GM23338 (cell line): ENCODE measurements at regions not wholly inside any gene's neighbourhood (a gene's known extent, or its start where the extent isn't known, plus 50 kb on each side); places are given as distances from the start of the nearest gene placed in this dataset.

Experiments
- ATAC-seq: fragments of 200-7000 bp; cut with Tn5 transposase; 3 replicates; pipeline ENCODE4 v1.9.1; 2020
- DNase-seq: peaks from one replicate; pipeline ENCODE4 v3.0.0-alpha.2; 2015; ENCODE audit warnings: low spot score
- H2AFZ ChIP-seq: fragments of 200-600 bp; sonication (generic); 2 replicates; pipeline ENCODE4 v1.8.0; 2016; ENCODE audit warnings: antibody characterized with exemption, mild to moderate bottlenecking, moderate library complexity
- H3F3A ChIP-seq: fragments of 200-600 bp; sonication (generic); replicated peaks from 2 replicates; pipeline ENCODE4 v1.8.0; 2017; ENCODE audit warnings: antibody characterized with exemption, mixed run types, low read depth
- H3K27ac ChIP-seq: fragments of 200-600 bp; sonication (generic); 2 replicates; pipeline ENCODE4 v1.6.1; 2016; ENCODE audit warnings: low read depth
- H3K27me3 ChIP-seq: fragments of 200-600 bp; sonication (generic); 2 replicates; pipeline ENCODE4 v1.8.0; 2016; ENCODE audit warnings: mild to moderate bottlenecking, mixed run types, moderate library complexity; ENCODE audit not compliant: insufficient read depth
- H3K36me3 ChIP-seq: fragments of 200-600 bp; sonication (generic); 2 replicates; pipeline ENCODE4 v1.8.0; 2016; ENCODE audit warnings: mild to moderate bottlenecking; ENCODE audit not compliant: insufficient read depth
- H3K4me1 ChIP-seq: fragments of 200-600 bp; sonication (generic); 2 replicates; pipeline ENCODE4 v1.8.0; 2016; ENCODE audit warnings: mild to moderate bottlenecking, moderate library complexity; ENCODE audit not compliant: insufficient read depth
- H3K4me2 ChIP-seq: fragments of 200-600 bp; sonication (generic); 2 replicates; pipeline ENCODE4 v1.7.1; 2017; ENCODE audit warnings: mixed run types
- H3K4me3 ChIP-seq: fragments of 200-600 bp; sonication (generic); 2 replicates; pipeline ENCODE4 v1.6.1; 2016; ENCODE audit warnings: mixed run types
- H3K79me2 ChIP-seq: fragments of 200-600 bp; sonication (generic); replicated peaks from 2 replicates; pipeline ENCODE4 v1.8.0; 2017; ENCODE audit warnings: mild to moderate bottlenecking; ENCODE audit not compliant: insufficient read depth
- H3K9me2 ChIP-seq: fragments of 200-600 bp; sonication (generic); 2 replicates; pipeline ENCODE4 v1.8.0; 2017; ENCODE audit not compliant: insufficient read depth
- H4K20me1 ChIP-seq: fragments of 200-600 bp; sonication (generic); replicated peaks from 2 replicates; pipeline ENCODE4 v1.8.0; 2017; ENCODE audit warnings: mild to moderate bottlenecking; ENCODE audit not compliant: insufficient read depth
- H3K27ac Mint-ChIP-seq: 2 replicates; pipeline ENCODE4 v1.8.0; 2020; ENCODE audit warnings: inconsistent platforms, mild to moderate bottlenecking, moderate library complexity, mixed read lengths
- H3K27me3 Mint-ChIP-seq: 3 replicates; pipeline ENCODE4 v1.8.0; 2022; ENCODE audit warnings: low read depth, mild to moderate bottlenecking, moderate library complexity, mixed read lengths, inconsistent platforms; ENCODE audit not compliant: insufficient read depth, poor library complexity
- H3K36me3 Mint-ChIP-seq: 3 replicates; pipeline ENCODE4 v1.8.0; 2021; ENCODE audit warnings: low read depth, mild to moderate bottlenecking, inconsistent platforms, moderate library complexity, mixed read lengths
- H3K4me1 Mint-ChIP-seq: 3 replicates; pipeline ENCODE4 v1.8.0; 2020; ENCODE audit warnings: mild to moderate bottlenecking, inconsistent platforms, mixed read lengths
- H3K4me3 Mint-ChIP-seq: 3 replicates; pipeline ENCODE4 v1.8.0; 2021; ENCODE audit warnings: moderate library complexity, mild to moderate bottlenecking, inconsistent platforms, mixed read lengths
- H3K9me3 Mint-ChIP-seq: 3 replicates; pipeline ENCODE4 v1.8.0; 2020; ENCODE audit warnings: moderate library complexity, mild to moderate bottlenecking, inconsistent platforms, mixed read lengths
- CREB1 ChIP-seq: fragments of 250-450 bp; sonication (Bioruptor Pico); IDR thresholded peaks from 2 replicates; pipeline ENCODE4 v1.5.0; 2020; ENCODE audit warnings: low read depth, mild to moderate bottlenecking, moderate library complexity
- CTCF ChIP-seq, 2 experiments: fragments of 200-600 bp in 1 of 2; sonication (generic) in 1 of 2; conservative IDR thresholded peaks; 2 replicates each; pipeline versions ENCODE4 v1.5.1 to v1.6.1; 2016 to 2017; ENCODE audit warnings: antibody characterized with exemption in 2 of 2, low read depth in 2 of 2, mild to moderate bottlenecking in 2 of 2, moderate library complexity in 1 of 2
- ETS1 ChIP-seq: IDR thresholded peaks from 2 replicates; pipeline ENCODE4 v1.6.1; 2016; ENCODE audit warnings: antibody characterized with exemption
- EZH2phosphoT487 ChIP-seq: fragments of 200-600 bp; sonication (generic); IDR thresholded peaks from one replicate; pipeline ENCODE4 v1.8.1; 2018; ENCODE audit warnings: antibody characterized with exemption; ENCODE audit not compliant: unreplicated experiment
- JUNB ChIP-seq: IDR thresholded peaks from one replicate; pipeline ENCODE4 v1.6.1; 2016; ENCODE audit warnings: antibody characterized with exemption; ENCODE audit not compliant: unreplicated experiment
- NANOG ChIP-seq: IDR thresholded peaks from 2 replicates; pipeline ENCODE4 v1.6.1; 2016; ENCODE audit warnings: antibody characterized with exemption, borderline replicate concordance
- POLR2AphosphoS5 ChIP-seq: IDR thresholded peaks from 2 replicates; pipeline ENCODE4 v1.6.1; 2016; ENCODE audit warnings: antibody characterized with exemption, low read depth
- REST ChIP-seq: IDR thresholded peaks from one replicate; pipeline ENCODE4 v1.6.1; 2018; ENCODE audit warnings: antibody characterized with exemption; ENCODE audit not compliant: unreplicated experiment
- STAT1 ChIP-seq: IDR thresholded peaks from one replicate; pipeline ENCODE4 v1.6.1; 2016; ENCODE audit warnings: antibody characterized with exemption; ENCODE audit not compliant: unreplicated experiment
- ZNF114 ChIP-seq: fragments of 250-450 bp; sonication (Bioruptor Pico); IDR thresholded peaks from 2 replicates; pipeline ENCODE4 v1.5.0; 2020; ENCODE audit warnings: mild to moderate bottlenecking, moderate library complexity
- ZNF331 ChIP-seq: fragments of 250-450 bp; sonication (Bioruptor Pico); IDR thresholded peaks from 2 replicates; pipeline ENCODE4 v1.5.0; 2020; ENCODE audit warnings: low read depth, mild to moderate bottlenecking, moderate library complexity

- TF ChIP-seq CTCF (conservative IDR thresholded peaks at IDR 0.05; ENCODE audit: low read depth in 2 of 2) (no peak), REST (no peak), ETS1 (no peak), NANOG (no peak)
Measured at GRCh38 chr10:78455811-78456210, 422.1 kb downstream of the RPS24 start (continued).

- Mint-ChIP-seq H3K4me3 (no peak overlapping the region), H3K27ac (no peak overlapping the region), H3K27me3 (peaks cover 1% of the 10 kb centered on the region), H3K9me3 (no peaks in the 10 kb centered on the region; the same call in 2 of the 3 replicates), H3K4me1 (no peaks in the 10 kb centered on the region; the same call in 2 of the 3 replicates), H3K36me3 (no peaks in the 10 kb centered on the region)
- H3K4me2 ChIP-seq = no peak overlapping the region
- H3F3A ChIP-seq = no peaks in the 10 kb centered on the region
- no peaks in the 10 kb centered on the region for H3K79me2 ChIP-seq
- H4K20me1 ChIP-seq = no peaks in the 10 kb centered on the region
- H3K27ac ChIP-seq = no peak overlapping the region
- H3K4me3 ChIP-seq = no peak overlapping the region
- ATAC-seq = no peak
- H3K9me2 ChIP-seq = no peaks in the 10 kb centered on the region
- H2AFZ ChIP-seq = no peak overlapping the region
- DNase-seq = no peak
- H3K36me3 ChIP-seq = no peaks in the 10 kb centered on the region
- H3K27me3 ChIP-seq = no peaks in the 10 kb centered on the region
- no peaks in the 10 kb centered on the region for H3K4me1 ChIP-seq
- TF ChIP-seq ETS1 (no peak), EZH2phosphoT487 (no peak), ZNF114 (CRISPR knock-in tag) (no peak), POLR2AphosphoS5 (no peak), JUNB (no peak), CREB1 (CRISPR knock-in tag) (no peak), STAT1 (no peak), ZNF331 (CRISPR knock-in tag) (no peak), CTCF (conservative IDR thresholded peaks at IDR 0.05; ENCODE audit: low read depth in 2 of 2) (no peak)
Measured at GRCh38 chr10:78456649-78457400, 423.2 kb downstream of the RPS24 start.
